ENCODE measurements at regions not wholly inside any gene's neighbourhood (a gene's known extent, or its start where the extent isn't known, plus 50 kb on each side); places are given as distances from the start of the nearest gene placed in this dataset.

DNA sequence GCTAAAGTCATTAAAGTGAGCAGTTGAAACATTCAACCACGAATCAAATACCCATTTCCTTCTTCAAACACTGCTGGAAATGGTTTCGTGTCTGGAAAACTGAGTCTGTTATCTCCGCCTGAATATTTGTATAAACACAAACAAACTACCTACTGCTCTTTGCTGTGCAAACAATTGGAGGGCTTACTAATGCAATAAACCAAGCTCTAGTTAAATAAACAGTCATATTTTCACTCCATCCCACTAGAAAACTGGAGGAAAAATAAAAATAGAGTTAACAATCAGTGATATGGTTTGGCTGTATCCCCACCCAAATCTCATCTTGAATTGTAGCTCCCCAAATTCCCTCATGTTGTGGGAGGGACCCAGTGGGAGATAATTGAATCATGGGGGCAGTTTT is 397.6 kb downstream of the RASEF start:
- H3K4me1 ChIP-seq, result no peaks in the 10 kb centered on the region
- TF ChIP-seq, protein P1, sequence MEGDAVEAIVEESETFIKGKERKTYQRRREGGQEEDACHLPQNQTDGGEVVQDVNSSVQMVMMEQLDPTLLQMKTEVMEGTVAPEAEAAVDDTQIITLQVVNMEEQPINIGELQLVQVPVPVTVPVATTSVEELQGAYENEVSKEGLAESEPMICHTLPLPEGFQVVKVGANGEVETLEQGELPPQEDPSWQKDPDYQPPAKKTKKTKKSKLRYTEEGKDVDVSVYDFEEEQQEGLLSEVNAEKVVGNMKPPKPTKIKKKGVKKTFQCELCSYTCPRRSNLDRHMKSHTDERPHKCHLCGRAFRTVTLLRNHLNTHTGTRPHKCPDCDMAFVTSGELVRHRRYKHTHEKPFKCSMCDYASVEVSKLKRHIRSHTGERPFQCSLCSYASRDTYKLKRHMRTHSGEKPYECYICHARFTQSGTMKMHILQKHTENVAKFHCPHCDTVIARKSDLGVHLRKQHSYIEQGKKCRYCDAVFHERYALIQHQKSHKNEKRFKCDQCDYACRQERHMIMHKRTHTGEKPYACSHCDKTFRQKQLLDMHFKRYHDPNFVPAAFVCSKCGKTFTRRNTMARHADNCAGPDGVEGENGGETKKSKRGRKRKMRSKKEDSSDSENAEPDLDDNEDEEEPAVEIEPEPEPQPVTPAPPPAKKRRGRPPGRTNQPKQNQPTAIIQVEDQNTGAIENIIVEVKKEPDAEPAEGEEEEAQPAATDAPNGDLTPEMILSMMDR (IDR thresholded peaks at IDR 0.05), result no peak
- intact Hi-C loops (cut with DNase I), result no loop called here
- no peak overlapping the region for H3K27ac ChIP-seq
- no peak overlapping the region for H3K9ac ChIP-seq (ENCODE audit: low read depth in 2 of 2, low read length in 2 of 2)
- H3K9me3 ChIP-seq, result no peaks in the 10 kb centered on the region
- H3K36me3 ChIP-seq, result no peaks in the 10 kb centered on the region
- H3K4me3 ChIP-seq, result no peak overlapping the region
- no peak for DNase-seq
- H3K27me3 ChIP-seq, result no peaks in the 10 kb centered on the region

DNA sequence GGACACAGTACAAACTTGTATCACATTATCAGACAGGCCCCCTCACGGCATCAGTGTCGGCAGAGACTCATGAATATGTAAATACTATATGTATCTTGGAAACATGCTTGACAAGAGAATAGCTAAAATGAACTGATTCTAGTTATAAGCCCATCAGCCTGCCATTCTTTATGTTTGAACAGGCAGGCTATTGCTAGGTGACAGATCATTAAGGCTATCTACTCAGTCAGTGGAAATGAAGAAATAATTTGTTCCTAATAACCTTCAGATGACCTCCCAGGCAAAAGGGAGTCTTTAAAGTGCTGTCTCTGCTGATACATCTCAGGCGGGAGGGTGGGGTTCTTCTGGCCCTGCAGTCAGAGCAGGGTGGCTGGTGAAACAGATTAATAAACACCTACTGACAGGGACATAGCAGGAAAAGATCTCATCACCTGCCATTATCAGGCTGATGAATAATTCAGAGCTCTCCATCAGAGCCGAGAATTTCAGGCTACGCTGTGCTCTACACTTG is 394.2 kb downstream of the RASEF start:
- intact Hi-C loops (cut with DNase I), result no loop called here
- Histone ChIP-seq H3K27me3 (no peaks in the 10 kb centered on the region), H3K4me1 (no peaks in the 10 kb centered on the region), H3K9ac (ENCODE audit: low read depth in 2 of 2, low read length in 2 of 2) (no peak overlapping the region), H3K27ac (no peak overlapping the region), H3K4me3 (no peak overlapping the region), H3K36me3 (no peaks in the 10 kb centered on the region), H3K9me3 (no peaks in the 10 kb centered on the region)
- TF ChIP-seq, protein P1 (IDR thresholded peaks at IDR 0.05), result no peak
- DNase-seq, result no peak

DNA sequence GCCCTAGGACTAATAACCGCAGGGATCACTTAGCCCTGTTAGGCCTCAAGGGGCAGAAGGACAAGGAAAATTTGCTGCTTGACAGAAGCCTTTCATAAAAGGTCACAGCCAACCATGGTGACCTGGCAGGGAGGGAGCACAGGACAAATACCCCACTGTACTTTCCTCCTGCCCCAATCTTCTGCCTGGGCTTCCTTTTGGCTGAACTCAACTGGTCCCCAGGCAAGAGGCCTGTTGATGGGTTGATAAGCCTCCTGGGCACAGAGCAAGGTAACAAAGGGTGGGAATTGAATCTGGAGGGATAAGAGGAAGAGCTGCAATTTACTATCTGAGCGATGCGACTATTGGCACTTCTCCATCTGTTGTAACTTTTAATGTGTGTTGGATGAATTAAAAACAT is 392.9 kb downstream of the RASEF start:
- Histone ChIP-seq H3K36me3 (no peaks in the 10 kb centered on the region), H3K9ac (ENCODE audit: low read depth in 2 of 2, low read length in 2 of 2) (no peak overlapping the region), H3K9me3 (no peaks in the 10 kb centered on the region), H3K27ac (no peak overlapping the region), H3K4me1 (no peaks in the 10 kb centered on the region), H3K27me3 (no peaks in the 10 kb centered on the region), H3K4me3 (no peak overlapping the region)
- TF ChIP-seq, protein P1 (IDR thresholded peaks at IDR 0.05), result no peak
- intact Hi-C loops (cut with DNase I), result no loop called here
- no peak for DNase-seq

DNA sequence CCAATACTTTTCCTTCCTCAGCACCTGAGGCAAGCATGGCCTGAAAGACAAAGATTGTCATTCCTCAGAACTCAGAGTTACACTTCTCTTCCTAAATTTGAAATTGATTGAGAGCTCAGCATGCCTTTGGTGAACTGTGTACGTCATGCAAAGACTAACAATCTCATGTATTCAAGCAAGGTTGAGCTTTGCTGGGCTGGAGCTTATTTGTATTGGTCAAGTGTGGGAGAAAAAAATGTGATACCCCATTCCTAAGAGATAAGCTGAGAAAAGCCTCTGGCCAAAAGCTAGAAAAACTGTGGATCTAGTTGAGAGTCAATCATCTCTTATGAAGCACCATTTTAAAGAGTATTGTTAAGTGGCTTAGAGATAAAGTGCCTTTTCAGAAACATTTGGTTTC is 392.2 kb downstream of the RASEF start:
- intact Hi-C loops (cut with DNase I), result no loop called here
- no peaks in the 10 kb centered on the region for H3K27me3 ChIP-seq
- no peak overlapping the region for H3K27ac ChIP-seq
- DNase-seq, result no peak
- H3K4me1 ChIP-seq, result no peaks in the 10 kb centered on the region
- no peak overlapping the region for H3K9ac ChIP-seq (ENCODE audit: low read depth in 2 of 2, low read length in 2 of 2)
- TF ChIP-seq, protein P1 (IDR thresholded peaks at IDR 0.05), result no peak
- no peaks in the 10 kb centered on the region for H3K36me3 ChIP-seq
- no peaks in the 10 kb centered on the region for H3K9me3 ChIP-seq
- H3K4me3 ChIP-seq, result no peak overlapping the region

DNA sequence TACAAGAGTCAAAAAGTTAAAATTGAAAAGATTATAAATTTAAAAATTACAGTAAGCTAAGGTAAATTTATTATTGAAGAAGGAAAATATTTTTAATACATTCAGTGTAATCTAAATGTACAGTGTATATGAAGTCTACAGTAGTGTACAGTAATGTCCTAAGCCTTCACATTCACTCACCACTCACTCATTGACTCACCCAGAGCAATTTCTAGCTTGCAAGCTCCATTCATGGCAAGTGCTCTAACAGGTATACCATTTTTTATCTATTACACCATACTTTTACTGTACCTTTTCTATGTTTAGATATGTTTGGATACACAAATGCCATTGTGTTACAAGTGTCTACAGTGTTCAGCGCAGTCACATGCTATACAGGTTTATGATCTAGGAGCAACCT is 389.7 kb downstream of the RASEF start:
- TF ChIP-seq, protein P1 (IDR thresholded peaks at IDR 0.05), result no peak
- no peaks in the 10 kb centered on the region for H3K36me3 ChIP-seq
- intact Hi-C loops (cut with DNase I), result no loop called here

DNA sequence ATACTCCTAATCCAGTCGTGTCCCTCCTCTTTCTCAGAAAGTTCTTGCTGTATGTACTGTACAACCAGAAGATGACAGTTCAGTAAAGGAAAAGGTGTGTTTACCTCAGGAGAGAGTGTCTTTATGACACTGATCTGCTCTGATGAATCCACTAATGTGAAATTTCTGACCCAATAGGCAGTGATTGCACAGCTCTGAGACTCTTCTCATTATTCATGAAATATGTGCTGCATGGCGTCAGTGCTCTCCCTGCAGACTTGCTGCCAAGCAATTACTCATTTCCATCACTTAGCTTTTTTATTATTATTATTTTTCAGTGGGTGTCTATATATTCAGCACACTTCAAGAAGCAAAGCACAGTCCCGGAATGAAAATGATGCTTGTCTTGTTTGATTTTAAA is 389.0 kb downstream of the RASEF start:
- H3K4me1 ChIP-seq, result no peaks in the 10 kb centered on the region
- H3K4me3 ChIP-seq, result no peak overlapping the region
- H3K9ac ChIP-seq (ENCODE audit: low read depth in 2 of 2, low read length in 2 of 2), result no peak overlapping the region
- TF ChIP-seq, protein P1 (IDR thresholded peaks at IDR 0.05), result no peak
- no peaks in the 10 kb centered on the region for H3K36me3 ChIP-seq
- H3K27ac ChIP-seq, result no peak overlapping the region
- no peak for DNase-seq
- no peaks in the 10 kb centered on the region for H3K27me3 ChIP-seq
- intact Hi-C loops (cut with DNase I), result no loop called here
- H3K9me3 ChIP-seq, result no peaks in the 10 kb centered on the region

More for the DNA sequence above, 389.7 kb downstream of the RASEF start:
- no peaks in the 10 kb centered on the region for H3K27me3 ChIP-seq
- no peak for DNase-seq
- H3K9me3 ChIP-seq, result no peaks in the 10 kb centered on the region
- no peak overlapping the region for H3K27ac ChIP-seq
- no peak overlapping the region for H3K9ac ChIP-seq (ENCODE audit: low read depth in 2 of 2, low read length in 2 of 2)
- H3K4me1 ChIP-seq, result no peaks in the 10 kb centered on the region
- H3K4me3 ChIP-seq, result no peak overlapping the region

Data from colonic mucosa (tissue), 4 donors.